ENCODE measurements at regions not wholly inside any gene's neighbourhood (a gene's known extent, or its start where the extent isn't known, plus 50 kb on each side); places are given as distances from the start of the nearest gene placed in this dataset.
"Not testable (repeated sequence)": the region's sequence is repeated elsewhere in the genome, so short reads cannot be mapped to it uniquely, and the experiment has no call there.

- H3K4me1 ChIP-seq = peaks cover 8 to 77% (median 12%) of the 10 kb centered on the region in 3 donors
- no peak overlapping the region for H3K4me3 ChIP-seq
- H3K27ac ChIP-seq = peak overlapping the region in 3 of 4 donors; percentile 43 to 91 (median 89)
- TF ChIP-seq POLR2A (IDR thresholded peaks at IDR 0.05) (no peak), CTCF (IDR thresholded peaks at IDR 0.05) (no peak)
- DNase-seq = no peak
- 49 to 56% methylated on average over 11 to 12 of the region's 12 CpGs for WGBS, 2 donors
- no peaks in the 10 kb centered on the region for H3K36me3 ChIP-seq
- peaks cover 0 to 3% (median 0%) of the 10 kb centered on the region in 4 donors for H3K27me3 ChIP-seq
- intact Hi-C loops (cut with DNase I) = no loop called here
- H3K9me3 ChIP-seq = no peaks in the 10 kb centered on the region
Measured at GRCh38 chr3:196138482-196139254, 56.8 kb upstream of the TFRC start.

- peaks cover 1 to 58% (median 7%) of the 10 kb centered on the region in 3 donors for H3K4me1 ChIP-seq
- DNase-seq; H3K36me3 ChIP-seq; H3K27me3 ChIP-seq; H3K9me3 ChIP-seq; intact Hi-C loops (cut with DNase I); H3K4me3 ChIP-seq: not testable (repeated sequence)
- peak overlapping the region; percentile 38 to 91 (median 84) for H3K27ac ChIP-seq
- WGBS, 2 donors = 34 to 48% methylated on average over 9 of the region's 9 CpGs
Measured at GRCh38 chr3:196136640-196136989, 54.7 kb upstream of the TFRC start.

GRCh38 chr3:196135693-196136639, 54.1 kb upstream of the TFRC start:
- WGBS, 2 donors = 32 to 36% methylated on average over 10 to 11 of the region's 12 CpGs
- no peak for DNase-seq
- Histone ChIP-seq H3K27me3 (no peaks in the 10 kb centered on the region), H3K36me3 (no peaks in the 10 kb centered on the region), H3K4me1 (peaks cover 0 to 51% (median 7%) of the 10 kb centered on the region in 3 donors), H3K27ac (peak overlapping the region; percentile 78 to 91 (median 89)), H3K9me3 (no peaks in the 10 kb centered on the region), H3K4me3 (peak overlapping the region in 1 of 4 donors; percentile 28)
- TF ChIP-seq POLR2A (IDR thresholded peaks at IDR 0.05) = no peak
- TF ChIP-seq CTCF (IDR thresholded peaks at IDR 0.05) = no peak
- intact Hi-C loops (cut with DNase I) = no loop called here

- intact Hi-C loops (cut with DNase I) = no loop called here
- H3K4me3 ChIP-seq = no peak overlapping the region
- H3K36me3 ChIP-seq = no peaks in the 10 kb centered on the region
- H3K9me3 ChIP-seq = no peaks in the 10 kb centered on the region
- TF ChIP-seq CTCF (IDR thresholded peaks at IDR 0.05) = no peak
- no peak for TF ChIP-seq POLR2A (IDR thresholded peaks at IDR 0.05)
- WGBS, 2 donors = 83 to 84% methylated on average over 7 of the region's 7 CpGs
- peak overlapping the region in 2 of 4 donors; percentile 89 to 91 for H3K27ac ChIP-seq
- H3K4me1 ChIP-seq = peaks cover 0 to 42% (median 7%) of the 10 kb centered on the region in 3 donors
- H3K27me3 ChIP-seq = no peaks in the 10 kb centered on the region
- DNase-seq = no peak
Measured at GRCh38 chr3:196134691-196135090, 52.8 kb upstream of the TFRC start.

GRCh38 chr3:196133869-196134268, 52.0 kb upstream of the TFRC start:
- H3K4me1 ChIP-seq = peaks cover 0 to 36% (median 7%) of the 10 kb centered on the region in 3 donors
- H3K36me3 ChIP-seq; H3K4me3 ChIP-seq; intact Hi-C loops (cut with DNase I); H3K27ac ChIP-seq; H3K27me3 ChIP-seq; H3K9me3 ChIP-seq; DNase-seq: not testable (repeated sequence)
- WGBS, 2 donors = 87 to 95% methylated on average over 8 to 9 of the region's 9 CpGs

GRCh38 chr3:196131921-196132320, 50.0 kb upstream of the TFRC start:
- TF ChIP-seq CTCF (IDR thresholded peaks at IDR 0.05) = no peak
- no peak for TF ChIP-seq POLR2A (IDR thresholded peaks at IDR 0.05)
- Histone ChIP-seq H3K27ac (no peak overlapping the region), H3K36me3 (no peaks in the 10 kb centered on the region), H3K27me3 (no peaks in the 10 kb centered on the region), H3K4me3 (no peak overlapping the region), H3K9me3 (no peaks in the 10 kb centered on the region), H3K4me1 (peaks cover 0 to 42% (median 16%) of the 10 kb centered on the region in 3 donors)
- WGBS, 2 donors = 81 to 87% methylated on average over 8 to 13 of the region's 13 CpGs
- intact Hi-C loops (cut with DNase I) = no loop called here
- DNase-seq = no peak
